ENCODE measurements at regions not wholly inside any gene's neighbourhood (a gene's known extent, or its start where the extent isn't known, plus 50 kb on each side); places are given as distances from the start of the nearest gene placed in this dataset.

GRCh38 chr5:102114525-102115069, 181.5 kb downstream of the SLCO4C1 start:
- no peak for TF ChIP-seq ZNF274 (IDR thresholded peaks at IDR 0.05; ENCODE audit: low read depth, low read length)
- no peak for TF ChIP-seq YY1 (IDR thresholded peaks at IDR 0.05; ENCODE audit: insufficient read depth, insufficient read length)
